ENCODE measurements at regions not wholly inside any gene's neighbourhood (a gene's known extent, or its start where the extent isn't known, plus 50 kb on each side); places are given as distances from the start of the nearest gene placed in this dataset.
"Not testable (repeated sequence)": the region's sequence is repeated elsewhere in the genome, so short reads cannot be mapped to it uniquely, and the experiment has no call there.

GRCh38 chr9:106218427-106218826 lies 524.1 kb downstream of the TMEM38B start:
- no peak for DNase-seq (ENCODE audit: low read depth in 2 of 2, low spot score in 1 of 2)

- no peak for DNase-seq (ENCODE audit: low read depth in 2 of 2, low spot score in 1 of 2)
Observed at GRCh38 chr9:106218854-106219253, 524.5 kb downstream of the TMEM38B start.

GRCh38 chr9:106220415-106220814 lies 526.1 kb downstream of the TMEM38B start:
- no peak for DNase-seq (ENCODE audit: low read depth in 2 of 2, low spot score in 1 of 2)

GRCh38 chr9:106228861-106229260 lies 534.5 kb downstream of the TMEM38B start:
- no peak for DNase-seq (ENCODE audit: low read depth in 2 of 2, low spot score in 1 of 2)

- no peak for DNase-seq (ENCODE audit: low read depth in 2 of 2, low spot score in 1 of 2)
Observed at GRCh38 chr9:106233116-106233515, 538.8 kb downstream of the TMEM38B start.

- not testable (repeated sequence) for DNase-seq (ENCODE audit: low read depth in 2 of 2, low spot score in 1 of 2)
Observed at GRCh38 chr9:106260908-106261307, 566.6 kb downstream of the TMEM38B start.

- DNase-seq (ENCODE audit: low read depth in 2 of 2, low spot score in 1 of 2) = no peak
Observed at GRCh38 chr9:106277966-106278365, 583.6 kb downstream of the TMEM38B start.

GRCh38 chr9:106283769-106284168 lies 579.2 kb upstream of the ZNF462 start:
- no peak for DNase-seq (ENCODE audit: low read depth in 2 of 2, low spot score in 1 of 2)

GRCh38 chr9:106284296-106284695 lies 578.7 kb upstream of the ZNF462 start:
- no peak for DNase-seq (ENCODE audit: low read depth in 2 of 2, low spot score in 1 of 2)

GRCh38 chr9:106286249-106286648 lies 576.7 kb upstream of the ZNF462 start:
- no peak for DNase-seq (ENCODE audit: low read depth in 2 of 2, low spot score in 1 of 2)

- DNase-seq (ENCODE audit: low read depth in 2 of 2, low spot score in 1 of 2) = no peak
Observed at GRCh38 chr9:106287091-106287631, 575.8 kb upstream of the ZNF462 start.

GRCh38 chr9:106287731-106288130 lies 575.2 kb upstream of the ZNF462 start:
- DNase-seq (ENCODE audit: low read depth in 2 of 2, low spot score in 1 of 2) = no peak

- DNase-seq (ENCODE audit: low read depth in 2 of 2, low spot score in 1 of 2) = no peak
Observed at GRCh38 chr9:106288689-106289088, 574.3 kb upstream of the ZNF462 start.

- no peak for DNase-seq (ENCODE audit: low read depth in 2 of 2, low spot score in 1 of 2)
Observed at GRCh38 chr9:106291786-106292185, 571.2 kb upstream of the ZNF462 start.

- no peak for DNase-seq (ENCODE audit: low read depth in 2 of 2, low spot score in 1 of 2)
Observed at GRCh38 chr9:106296426-106296825, 566.5 kb upstream of the ZNF462 start.

- DNase-seq (ENCODE audit: low read depth in 2 of 2, low spot score in 1 of 2) = no peak
Observed at GRCh38 chr9:106298997-106299396, 564.0 kb upstream of the ZNF462 start.

- no peak for DNase-seq (ENCODE audit: low read depth in 2 of 2, low spot score in 1 of 2)
Observed at GRCh38 chr9:106304401-106304920, 558.5 kb upstream of the ZNF462 start.

- DNase-seq (ENCODE audit: low read depth in 2 of 2, low spot score in 1 of 2) = no peak
Observed at GRCh38 chr9:106305428-106306133, 557.4 kb upstream of the ZNF462 start.

- DNase-seq (ENCODE audit: low read depth in 2 of 2, low spot score in 1 of 2) = no peak
Observed at GRCh38 chr9:106307670-106308069, 555.3 kb upstream of the ZNF462 start.

- DNase-seq (ENCODE audit: low read depth in 2 of 2, low spot score in 1 of 2) = no peak
Observed at GRCh38 chr9:106309925-106310324, 553.0 kb upstream of the ZNF462 start.

GRCh38 chr9:106310782-106311181 lies 552.2 kb upstream of the ZNF462 start:
- DNase-seq (ENCODE audit: low read depth in 2 of 2, low spot score in 1 of 2) = no peak

- DNase-seq (ENCODE audit: low read depth in 2 of 2, low spot score in 1 of 2) = no peak
Observed at GRCh38 chr9:106312906-106313305, 550.1 kb upstream of the ZNF462 start.

GRCh38 chr9:106314476-106314875 lies 548.5 kb upstream of the ZNF462 start:
- DNase-seq (ENCODE audit: low read depth in 2 of 2, low spot score in 1 of 2) = no peak

Measured in stimulated activated CD8-positive, alpha-beta memory T cell treated with anti-CD3 and anti-CD28 coated beads, Interleukin-4, amount 100 ng/mL, for 1 hour (primary cell).